ENCODE measurements at regions not wholly inside any gene's neighbourhood (a gene's known extent, or its start where the extent isn't known, plus 50 kb on each side); places are given as distances from the start of the nearest gene placed in this dataset.
"Not testable (repeated sequence)": the region's sequence is repeated elsewhere in the genome, so short reads cannot be mapped to it uniquely, and the experiment has no call there.

DNA sequence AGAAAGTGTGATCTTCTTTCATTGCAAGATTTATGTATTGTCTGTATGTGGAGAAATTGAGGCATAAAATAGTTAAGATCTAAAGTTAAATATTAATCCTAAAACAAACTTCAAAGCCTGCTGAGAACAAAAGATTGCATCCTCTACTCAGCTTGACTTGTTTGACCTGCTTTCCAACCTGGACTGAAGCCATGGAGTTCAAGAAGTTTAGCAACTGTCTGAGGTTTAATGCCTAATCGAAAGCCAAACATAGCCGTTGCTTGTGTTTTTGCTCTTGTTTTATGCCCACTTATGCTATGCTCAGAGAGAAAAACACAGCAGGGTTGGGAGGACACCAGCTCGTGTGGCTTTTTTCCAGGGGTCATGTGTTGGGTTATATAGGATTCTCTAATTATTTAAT, 135.6 kb downstream of the NUFIP1 start:
- Histone ChIP-seq H3K4me2 (ENCODE audit: insufficient read depth, low read length) (no peak overlapping the region), H2AFZ (ENCODE audit: low read depth, low read length) (no peak overlapping the region), H4K20me1 (ENCODE audit: insufficient read depth, low read length) (no peaks in the 10 kb centered on the region), H3K27me3 (ENCODE audit: insufficient read depth, low read length, poor library complexity) (peaks cover 16% of the 10 kb centered on the region), H3K79me2 (ENCODE audit: insufficient read depth, low read length) (no peaks in the 10 kb centered on the region), H3K4me3 (ENCODE audit: low read depth in 1 of 2, low read length in 2 of 2) (no peak overlapping the region), H3K9ac (ENCODE audit: low read depth, low read length) (no peak overlapping the region), H3K36me3 (ENCODE audit: insufficient read depth, low read length) (no peaks in the 10 kb centered on the region), H3K27ac (ENCODE audit: low read length) (no peak overlapping the region), H3K4me1 (ENCODE audit: insufficient read depth, low read length) (no peaks in the 10 kb centered on the region), H3K9me3 (ENCODE audit: insufficient read depth, low read length, severe bottlenecking) (no peaks in the 10 kb centered on the region)
- no peak for TF ChIP-seq CTCF (IDR thresholded peaks at IDR 0.05; ENCODE audit: borderline replicate concordance, extremely low read depth, low read length, poor library complexity, severe bottlenecking)
- no peak for TF ChIP-seq EZH2 (IDR thresholded peaks at IDR 0.05; ENCODE audit: borderline replicate concordance, low read depth, low read length, severe bottlenecking)
- DNase-seq (no peak), ATAC-seq (ENCODE audit: insufficient read depth, low read depth) (no peak)

DNA sequence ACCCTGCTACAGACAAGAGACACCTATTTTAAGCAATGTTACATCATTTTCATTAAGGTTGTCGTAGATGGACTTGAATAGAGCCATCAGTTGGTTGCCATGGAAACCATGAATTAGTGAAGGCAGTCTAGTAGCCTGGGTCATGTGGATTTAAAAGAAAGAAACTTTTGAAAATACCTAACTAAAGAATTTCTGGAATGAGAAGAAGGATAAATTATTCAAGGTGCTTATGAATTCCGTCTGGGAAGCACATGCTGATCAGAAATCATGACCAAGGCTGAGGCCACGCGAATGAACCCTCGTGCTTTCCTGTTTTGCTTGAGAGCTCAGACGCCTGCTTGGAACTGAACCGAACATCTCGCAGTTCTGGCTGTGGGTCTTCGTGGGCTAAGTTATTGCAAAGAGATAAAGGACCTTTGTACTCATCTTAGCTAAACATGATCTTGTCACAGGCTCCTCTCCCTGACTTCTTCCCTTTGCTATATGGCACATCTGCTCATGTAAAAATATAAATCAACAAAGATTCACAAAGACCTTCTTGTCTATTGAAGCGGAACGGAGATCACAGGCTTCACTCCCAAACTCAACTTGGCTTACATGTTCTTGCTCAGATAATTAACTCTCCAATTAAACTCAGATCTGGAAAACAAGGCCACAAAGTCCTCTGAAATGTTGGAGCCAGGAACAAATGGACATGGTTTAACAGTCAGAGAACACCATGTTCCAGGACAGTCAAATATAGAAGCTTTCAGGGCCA, 140.2 kb downstream of the NUFIP1 start:
- Histone ChIP-seq H3K27ac (ENCODE audit: low read length) (no peak overlapping the region), H2AFZ (ENCODE audit: low read depth, low read length) (no peak overlapping the region), H3K4me1 (ENCODE audit: insufficient read depth, low read length) (no peaks in the 10 kb centered on the region), H3K27me3 (ENCODE audit: insufficient read depth, low read length, poor library complexity) (peaks cover 3% of the 10 kb centered on the region), H3K79me2 (ENCODE audit: insufficient read depth, low read length) (no peaks in the 10 kb centered on the region), H3K9me3 (ENCODE audit: insufficient read depth, low read length, severe bottlenecking) (no peaks in the 10 kb centered on the region), H3K4me3 (ENCODE audit: low read depth in 1 of 2, low read length in 2 of 2) (no peak overlapping the region), H4K20me1 (ENCODE audit: insufficient read depth, low read length) (no peaks in the 10 kb centered on the region), H3K36me3 (ENCODE audit: insufficient read depth, low read length) (no peaks in the 10 kb centered on the region), H3K4me2 (ENCODE audit: insufficient read depth, low read length) (no peak overlapping the region), H3K9ac (ENCODE audit: low read depth, low read length) (no peak overlapping the region)
- TF ChIP-seq CTCF (IDR thresholded peaks at IDR 0.05; ENCODE audit: borderline replicate concordance, extremely low read depth, low read length, poor library complexity, severe bottlenecking) (no peak), EZH2 (IDR thresholded peaks at IDR 0.05; ENCODE audit: borderline replicate concordance, low read depth, low read length, severe bottlenecking) (no peak)
- DNase-seq (no peak), ATAC-seq (ENCODE audit: insufficient read depth, low read depth) (no peak)

GRCh38 chr13:44845281-44846058, 143.8 kb downstream of the NUFIP1 start:
- not testable (repeated sequence) for H3K27ac ChIP-seq (ENCODE audit: low read length); H3K36me3 ChIP-seq (ENCODE audit: insufficient read depth, low read length); H3K79me2 ChIP-seq (ENCODE audit: insufficient read depth, low read length); H3K9me3 ChIP-seq (ENCODE audit: insufficient read depth, low read length, severe bottlenecking); H3K9ac ChIP-seq (ENCODE audit: low read depth, low read length); H3K4me2 ChIP-seq (ENCODE audit: insufficient read depth, low read length); H3K4me3 ChIP-seq (ENCODE audit: low read depth in 1 of 2, low read length in 2 of 2); H3K4me1 ChIP-seq (ENCODE audit: insufficient read depth, low read length); H2AFZ ChIP-seq (ENCODE audit: low read depth, low read length); H3K27me3 ChIP-seq (ENCODE audit: insufficient read depth, low read length, poor library complexity); DNase-seq; H4K20me1 ChIP-seq (ENCODE audit: insufficient read depth, low read length); ATAC-seq (ENCODE audit: insufficient read depth, low read depth)

DNA sequence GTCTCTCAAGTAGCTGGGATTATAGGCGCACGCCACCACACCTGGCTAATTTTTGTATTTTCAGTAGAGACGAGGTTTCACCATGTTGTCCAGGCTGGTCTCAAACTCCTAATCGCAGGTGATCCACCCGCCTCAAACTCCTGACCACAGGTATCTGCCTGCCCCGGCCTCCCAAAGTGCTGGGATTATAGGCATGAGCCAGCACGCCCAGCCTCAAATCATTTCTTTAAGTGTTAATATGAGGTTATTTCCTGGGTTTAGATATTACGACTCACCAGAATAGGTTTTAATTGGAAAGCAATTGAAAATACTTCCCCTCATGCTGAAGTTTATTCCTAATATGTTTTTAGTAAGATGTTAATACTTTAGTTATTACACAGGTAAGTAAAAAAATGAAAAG, 144.5 kb downstream of the NUFIP1 start:
- no peaks in the 10 kb centered on the region for H4K20me1 ChIP-seq (ENCODE audit: insufficient read depth, low read length)
- no peak overlapping the region for H3K4me3 ChIP-seq (ENCODE audit: low read depth in 1 of 2, low read length in 2 of 2)
- H3K9ac ChIP-seq (ENCODE audit: low read depth, low read length) = no peak overlapping the region
- H3K9me3 ChIP-seq (ENCODE audit: insufficient read depth, low read length, severe bottlenecking) = no peaks in the 10 kb centered on the region
- TF ChIP-seq CTCF (IDR thresholded peaks at IDR 0.05; ENCODE audit: borderline replicate concordance, extremely low read depth, low read length, poor library complexity, severe bottlenecking) (no peak), EZH2 (IDR thresholded peaks at IDR 0.05; ENCODE audit: borderline replicate concordance, low read depth, low read length, severe bottlenecking) (no peak)
- DNase-seq (no peak), ATAC-seq (ENCODE audit: insufficient read depth, low read depth) (no peak)
- H3K27me3 ChIP-seq (ENCODE audit: insufficient read depth, low read length, poor library complexity) = no peaks in the 10 kb centered on the region
- no peak overlapping the region for H3K27ac ChIP-seq (ENCODE audit: low read length)
- no peaks in the 10 kb centered on the region for H3K79me2 ChIP-seq (ENCODE audit: insufficient read depth, low read length)
- no peaks in the 10 kb centered on the region for H3K4me1 ChIP-seq (ENCODE audit: insufficient read depth, low read length)
- no peak overlapping the region for H2AFZ ChIP-seq (ENCODE audit: low read depth, low read length)
- no peaks in the 10 kb centered on the region for H3K36me3 ChIP-seq (ENCODE audit: insufficient read depth, low read length)
- no peak overlapping the region for H3K4me2 ChIP-seq (ENCODE audit: insufficient read depth, low read length)
